GM10266 (cell line): ENCODE measurements at regions not wholly inside any gene's neighbourhood (a gene's known extent, or its start where the extent isn't known, plus 50 kb on each side); places are given as distances from the start of the nearest gene placed in this dataset.

Source experiments
- DNase-seq: peaks from one replicate; pipeline ENCODE4 v3.0.0; 2012; ENCODE audit errors: extremely low spot score
- CTCF ChIP-seq: IDR thresholded peaks from 2 replicates; pipeline ENCODE4 v1.5.1; 2012; ENCODE audit warnings: mild to moderate bottlenecking, low read depth; ENCODE audit not compliant: control insufficient read depth, insufficient read depth; ENCODE audit errors: missing control alignments

- no peak for DNase-seq
- no peak for TF ChIP-seq CTCF
Observed at GRCh38 chr7:85664341-85664740, 477.5 kb upstream of the SEMA3D start.

- DNase-seq, result no peak
- no peak for TF ChIP-seq CTCF
Observed at GRCh38 chr7:85659364-85659763, 472.5 kb upstream of the SEMA3D start.

- TF ChIP-seq CTCF, result no peak
- no peak for DNase-seq
Observed at GRCh38 chr7:85655252-85655651, 468.4 kb upstream of the SEMA3D start.

GRCh38 chr7:85644272-85644671, 457.4 kb upstream of the SEMA3D start:
- no peak for TF ChIP-seq CTCF
- DNase-seq, result no peak

GRCh38 chr7:85641331-85641730, 454.5 kb upstream of the SEMA3D start:
- no peak for TF ChIP-seq CTCF
- no peak for DNase-seq

- DNase-seq, result no peak
- no peak for TF ChIP-seq CTCF
Observed at GRCh38 chr7:85638394-85638793, 451.5 kb upstream of the SEMA3D start.

GRCh38 chr7:85634951-85635350, 448.1 kb upstream of the SEMA3D start:
- TF ChIP-seq CTCF, result no peak
- DNase-seq, result no peak
